Body of pancreas (tissue), 4 donors: ENCODE measurements at regions not wholly inside any gene's neighbourhood (a gene's known extent, or its start where the extent isn't known, plus 50 kb on each side); places are given as distances from the start of the nearest gene placed in this dataset.

Experiments used
- ATAC-seq: fragments of 150-250 bp; one replicate; pipeline ENCODE4 v1.9.1; 2016
- DNase-seq, 4 donors: peaks; one replicate each; pipeline ENCODE4 v3.0.0-alpha.2; 2019
- H3K27ac ChIP-seq, 4 donors: fragments of 200-600 bp; sonication (generic); 1 replicate in 3 of 4; 2 replicates in 1 of 4; pipeline versions ENCODE4 v1.5.1 to v1.6.1; 2016 to 2019; ENCODE audit warnings: mild to moderate bottlenecking in 1 of 4, mixed read lengths in 1 of 4, moderate library complexity in 1 of 4
- H3K27me3 ChIP-seq, 2 donors: fragments of 200-600 bp; sonication (generic); one replicate each; pipeline ENCODE4 v1.6.0; 2016; ENCODE audit warnings: mild to moderate bottlenecking in 1 of 2
- H3K36me3 ChIP-seq, 2 donors: fragments of 200-600 bp; sonication (generic); replicated peaks in 1 of 2; 2 replicates each; pipeline ENCODE4 v1.5.1; 2016; ENCODE audit warnings: low read depth in 2 of 2; ENCODE audit not compliant: insufficient read depth in 1 of 2
- H3K4me1 ChIP-seq: fragments of 200-600 bp; sonication (generic); one replicate; pipeline ENCODE4 v1.6.0; 2016
- H3K4me3 ChIP-seq, 2 donors: fragments of 200-600 bp; sonication (generic); 1 replicate in 1 of 2; 2 replicates in 1 of 2; pipeline ENCODE4 v1.5.1; 2016 to 2019
- H3K9me3 ChIP-seq, 3 donors: fragments of 200-600 bp; sonication (generic); 1 replicate in 2 of 3; 2 replicates in 1 of 3; pipeline ENCODE4 v1.5.1; 2016
- POLR2A ChIP-seq, 3 donors: fragments of 450-650 bp; IDR thresholded peaks; one replicate each; pipeline ENCODE4 v1.6.1; 2016; ENCODE audit warnings: antibody characterized with exemption in 3 of 3, mild to moderate bottlenecking in 2 of 3
- WGBS, 2 donors: methylation state at CpG; one replicate each; pipeline ENCODE4 v1.1.5; 2017; 5-methylcytosine and 5-hydroxymethylcytosine counted together
- intact Hi-C: fragments of 100-400 bp; cut with DNase I; formaldehyde crosslinking; loops from one replicate; pipeline ENCODE4 v1.15.1; 2023
- TF ChIP-seq, protein P1 (sequence below), 7 experiments: fragments of 450-650 bp in 4 of 7; fragments of 200-600 bp in 3 of 7; sonication (generic) in 3 of 7; IDR thresholded peaks; one replicate each; pipeline ENCODE4 v1.5.1; 2016 to 2019; ENCODE audit warnings: antibody characterized with exemption in 7 of 7

DNA sequence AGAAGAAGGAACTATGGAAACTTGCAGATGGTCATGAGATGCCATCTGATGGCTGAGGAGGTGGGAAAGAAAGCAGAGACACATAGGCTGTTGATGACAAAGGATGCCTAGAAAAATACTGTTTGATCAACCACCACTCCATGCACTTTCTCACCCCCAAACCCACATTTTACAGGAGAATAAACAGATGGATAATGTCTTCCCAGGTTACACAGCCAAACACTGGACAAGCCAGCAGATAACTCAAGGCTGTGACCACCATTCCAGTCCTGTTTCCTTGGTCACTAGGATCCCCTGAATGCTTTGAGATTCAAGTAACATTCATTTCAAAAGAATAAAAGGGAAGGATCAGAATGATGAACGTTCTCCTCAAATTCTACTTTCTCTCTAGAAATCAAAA lies 733.0 kb upstream of the SOX11 start:
- DNase-seq (no peak), ATAC-seq (no peak)
- Histone ChIP-seq H3K9me3 (no peaks in the 10 kb centered on the region), H3K36me3 (no peaks in the 10 kb centered on the region), H3K4me3 (no peak overlapping the region), H3K4me1 (no peaks in the 10 kb centered on the region), H3K27me3 (no peaks in the 10 kb centered on the region), H3K27ac (no peak overlapping the region)
- TF ChIP-seq POLR2A (IDR thresholded peaks at IDR 0.05): no peak
- TF ChIP-seq, protein P1, sequence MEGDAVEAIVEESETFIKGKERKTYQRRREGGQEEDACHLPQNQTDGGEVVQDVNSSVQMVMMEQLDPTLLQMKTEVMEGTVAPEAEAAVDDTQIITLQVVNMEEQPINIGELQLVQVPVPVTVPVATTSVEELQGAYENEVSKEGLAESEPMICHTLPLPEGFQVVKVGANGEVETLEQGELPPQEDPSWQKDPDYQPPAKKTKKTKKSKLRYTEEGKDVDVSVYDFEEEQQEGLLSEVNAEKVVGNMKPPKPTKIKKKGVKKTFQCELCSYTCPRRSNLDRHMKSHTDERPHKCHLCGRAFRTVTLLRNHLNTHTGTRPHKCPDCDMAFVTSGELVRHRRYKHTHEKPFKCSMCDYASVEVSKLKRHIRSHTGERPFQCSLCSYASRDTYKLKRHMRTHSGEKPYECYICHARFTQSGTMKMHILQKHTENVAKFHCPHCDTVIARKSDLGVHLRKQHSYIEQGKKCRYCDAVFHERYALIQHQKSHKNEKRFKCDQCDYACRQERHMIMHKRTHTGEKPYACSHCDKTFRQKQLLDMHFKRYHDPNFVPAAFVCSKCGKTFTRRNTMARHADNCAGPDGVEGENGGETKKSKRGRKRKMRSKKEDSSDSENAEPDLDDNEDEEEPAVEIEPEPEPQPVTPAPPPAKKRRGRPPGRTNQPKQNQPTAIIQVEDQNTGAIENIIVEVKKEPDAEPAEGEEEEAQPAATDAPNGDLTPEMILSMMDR (IDR thresholded peaks at IDR 0.05): no peak
- WGBS, 2 donors: 75 to 79% methylated on average over 1 of the region's 1 CpG
- intact Hi-C loops: no loop called here

GRCh38 chr2:4962419-4962818 lies 729.8 kb upstream of the SOX11 start:
- Histone ChIP-seq H3K36me3 (no peaks in the 10 kb centered on the region), H3K27me3 (no peaks in the 10 kb centered on the region), H3K4me3 (no peak overlapping the region), H3K27ac (no peak overlapping the region), H3K4me1 (no peaks in the 10 kb centered on the region), H3K9me3 (no peaks in the 10 kb centered on the region)
- WGBS, 2 donors: 42 to 45% methylated on average over 3 of the region's 3 CpGs
- intact Hi-C loops: no loop called here
- ATAC-seq (no peak), DNase-seq (no peak)
- TF ChIP-seq, protein P1 (IDR thresholded peaks at IDR 0.05): no peak
- no peak for TF ChIP-seq POLR2A (IDR thresholded peaks at IDR 0.05)

- no peak overlapping the region for H3K27ac ChIP-seq
- intact Hi-C loops: no loop called here
- no peak overlapping the region for H3K4me3 ChIP-seq
- H3K9me3 ChIP-seq: no peaks in the 10 kb centered on the region
- 78 to 79% methylated on average over 1 of the region's 1 CpG for WGBS, 2 donors
- no peak for DNase-seq
- no peak for ATAC-seq
- no peaks in the 10 kb centered on the region for H3K36me3 ChIP-seq
- H3K4me1 ChIP-seq: no peaks in the 10 kb centered on the region
- TF ChIP-seq POLR2A (IDR thresholded peaks at IDR 0.05): no peak
- TF ChIP-seq, protein P1 (IDR thresholded peaks at IDR 0.05): no peak
- no peaks in the 10 kb centered on the region for H3K27me3 ChIP-seq
These were observed 729.1 kb upstream of the SOX11 start for GRCh38 chr2:4963106-4963505.

DNA sequence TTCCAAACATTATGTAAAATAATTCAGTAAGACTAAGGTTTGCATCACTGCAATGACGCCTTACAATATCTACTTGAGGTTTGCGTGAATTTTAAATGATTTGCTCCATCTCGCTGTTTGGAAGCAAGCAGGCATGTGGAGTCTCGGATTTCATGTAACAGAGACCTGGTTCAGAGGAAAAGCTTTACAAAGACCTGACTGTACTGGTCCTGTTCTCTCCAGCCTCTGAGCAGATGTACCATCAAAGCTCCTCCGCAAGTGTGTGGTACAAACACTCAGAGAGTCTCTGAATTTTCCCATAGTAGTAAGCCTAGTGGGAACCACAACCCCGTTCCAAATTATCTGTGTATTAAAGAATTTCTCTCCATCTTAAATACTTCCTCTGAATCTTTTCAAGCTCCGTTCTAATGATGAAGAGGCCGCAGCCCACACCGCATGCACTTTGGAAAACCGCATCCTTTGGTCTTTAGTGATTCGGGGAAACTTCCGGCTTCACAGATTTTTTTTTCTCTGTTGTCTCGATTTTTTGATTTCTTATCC lies 728.1 kb upstream of the SOX11 start:
- no peaks in the 10 kb centered on the region for H3K36me3 ChIP-seq
- H3K4me3 ChIP-seq: no peak overlapping the region
- no peak for TF ChIP-seq POLR2A (IDR thresholded peaks at IDR 0.05)
- TF ChIP-seq, protein P1 (IDR thresholded peaks at IDR 0.05): no peak
- DNase-seq: no peak
- no peaks in the 10 kb centered on the region for H3K27me3 ChIP-seq
- no peaks in the 10 kb centered on the region for H3K4me1 ChIP-seq
- H3K27ac ChIP-seq: no peak overlapping the region
- no peak for ATAC-seq
- no peaks in the 10 kb centered on the region for H3K9me3 ChIP-seq
- WGBS, 2 donors: 72 to 82% methylated on average over 13 of the region's 13 CpGs
- intact Hi-C loops: no loop called here

GRCh38 chr2:4964579-4964978 lies 727.6 kb upstream of the SOX11 start:
- ATAC-seq (no peak), DNase-seq (no peak)
- H3K27ac ChIP-seq: no peak overlapping the region
- no peaks in the 10 kb centered on the region for H3K9me3 ChIP-seq
- H3K4me3 ChIP-seq: no peak overlapping the region
- no peaks in the 10 kb centered on the region for H3K4me1 ChIP-seq
- no peaks in the 10 kb centered on the region for H3K27me3 ChIP-seq
- no peaks in the 10 kb centered on the region for H3K36me3 ChIP-seq
- TF ChIP-seq, protein P1 (IDR thresholded peaks at IDR 0.05): no peak
- no peak for TF ChIP-seq POLR2A (IDR thresholded peaks at IDR 0.05)
- intact Hi-C loops: no loop called here
- 58 to 72% methylated on average over 16 of the region's 16 CpGs for WGBS, 2 donors
